GM21576 (cell line): ENCODE measurements at regions not wholly inside any gene's neighbourhood (a gene's known extent, or its start where the extent isn't known, plus 50 kb on each side); places are given as distances from the start of the nearest gene placed in this dataset.

Source experiments
- ATAC-seq: cut with Tn5 transposase; IDR thresholded peaks from one replicate; pipeline ENCODE4 v1.9.1; 2021; ENCODE audit warnings: mild to moderate bottlenecking, moderate library complexity; ENCODE audit not compliant: unreplicated experiment

DNA sequence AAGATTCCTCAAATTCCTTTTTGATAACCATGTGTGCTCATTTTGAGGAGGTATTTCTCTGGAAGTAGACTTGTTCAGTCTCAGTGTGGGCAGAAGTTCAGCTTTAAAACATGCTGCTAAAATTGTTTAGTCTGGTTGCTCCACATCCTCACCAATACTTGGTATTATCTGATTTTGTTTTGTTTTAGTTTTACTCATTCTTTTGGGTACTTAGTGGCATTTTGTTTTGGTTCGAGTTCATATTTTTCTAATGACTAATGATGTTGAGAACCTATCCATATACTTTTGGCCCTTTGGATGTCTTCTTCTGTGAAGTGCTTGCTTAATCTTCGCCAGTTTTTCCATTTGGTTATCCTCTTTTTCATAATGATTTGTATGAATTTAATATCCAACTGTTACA lies 694.2 kb upstream of the FZD8 start:
- no peak for ATAC-seq

GRCh38 chr10:36333446-36333845 lies 691.4 kb upstream of the FZD8 start:
- no peak for ATAC-seq

DNA sequence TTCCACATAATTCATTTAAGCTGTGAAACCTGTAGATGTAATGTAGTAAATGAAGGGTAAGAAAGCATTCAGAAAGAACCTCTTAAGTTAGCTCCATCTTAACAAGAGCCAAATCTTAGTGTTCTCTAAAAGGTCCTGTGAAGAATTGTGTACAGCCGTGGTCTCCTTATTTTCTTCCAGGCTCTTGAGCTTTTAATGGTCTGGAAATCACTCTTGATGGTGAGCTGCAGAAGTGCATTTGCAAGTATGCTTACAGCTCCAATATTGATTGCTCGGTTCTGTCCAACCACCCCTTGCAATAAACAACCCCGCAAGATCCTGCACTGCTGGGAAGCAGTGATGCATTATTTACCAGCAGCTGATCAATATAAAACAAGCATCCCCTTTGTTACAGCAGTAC lies 690.8 kb upstream of the FZD8 start:
- ATAC-seq: no peak

GRCh38 chr10:36331121-36331520 lies 689.0 kb upstream of the FZD8 start:
- no peak for ATAC-seq

DNA sequence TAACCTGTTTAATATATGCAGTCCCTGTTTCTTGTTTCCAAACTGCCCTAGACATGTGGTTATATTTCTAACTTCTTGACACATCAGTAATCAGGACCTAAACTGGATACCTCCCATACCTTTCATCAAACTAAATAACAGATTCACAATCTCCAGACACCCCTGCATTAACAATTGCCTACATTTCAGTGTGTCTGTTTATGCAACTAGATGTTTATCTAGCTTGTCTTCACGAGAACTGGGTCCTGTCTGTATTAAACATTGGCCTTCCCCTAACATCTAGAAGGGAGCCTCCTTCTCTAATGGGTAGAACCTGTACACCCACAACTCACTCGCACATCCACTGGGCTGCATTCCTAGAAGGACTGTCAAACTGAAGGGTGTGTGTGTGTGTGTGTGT lies 683.7 kb upstream of the FZD8 start:
- no peak for ATAC-seq

GRCh38 chr10:36324831-36325230 lies 682.7 kb upstream of the FZD8 start:
- no peak for ATAC-seq

GRCh38 chr10:36313142-36313541 lies 671.0 kb upstream of the FZD8 start:
- no peak for ATAC-seq

DNA sequence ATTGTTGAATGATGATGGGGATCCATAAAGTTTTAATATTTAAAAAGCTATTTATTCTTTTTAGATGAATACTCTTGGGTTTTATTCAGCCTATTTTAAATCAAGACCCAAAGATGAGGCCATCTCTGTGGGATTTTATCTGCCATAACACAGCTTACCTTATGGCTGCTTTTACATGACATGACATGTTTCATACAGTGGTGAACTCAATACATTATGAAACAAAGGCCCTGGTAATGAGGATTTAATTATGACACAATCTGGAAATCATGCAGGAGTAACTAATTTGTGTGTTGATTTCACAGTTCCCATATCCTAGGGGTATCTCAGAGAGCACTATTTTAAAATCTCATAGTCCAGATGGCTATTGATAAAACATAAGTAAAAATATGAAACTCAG lies 661.8 kb upstream of the FZD8 start:
- ATAC-seq: no peak

GRCh38 chr10:36302086-36302485 lies 660.0 kb upstream of the FZD8 start:
- no peak for ATAC-seq

GRCh38 chr10:36301539-36301938 lies 659.4 kb upstream of the FZD8 start:
- ATAC-seq: no peak

DNA sequence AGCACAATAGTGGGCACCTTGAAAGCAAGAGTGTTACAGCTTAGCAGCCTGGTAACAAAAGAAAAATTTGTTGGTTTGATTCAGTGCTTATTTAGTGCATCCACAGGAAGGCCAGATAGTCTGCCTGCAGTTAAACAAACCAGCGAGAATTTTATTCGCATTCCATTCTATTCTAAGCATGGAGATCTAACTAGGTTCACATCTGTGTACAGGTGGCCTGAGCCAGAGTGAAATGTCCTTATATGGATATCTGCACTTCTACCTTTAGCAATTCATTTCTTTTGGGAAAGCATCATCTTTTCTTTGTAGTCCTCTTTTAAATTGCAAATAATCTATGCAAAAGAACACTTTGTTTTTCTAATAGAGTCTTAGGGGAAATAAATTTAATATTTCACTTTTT lies 659.0 kb upstream of the FZD8 start:
- no peak for ATAC-seq

DNA sequence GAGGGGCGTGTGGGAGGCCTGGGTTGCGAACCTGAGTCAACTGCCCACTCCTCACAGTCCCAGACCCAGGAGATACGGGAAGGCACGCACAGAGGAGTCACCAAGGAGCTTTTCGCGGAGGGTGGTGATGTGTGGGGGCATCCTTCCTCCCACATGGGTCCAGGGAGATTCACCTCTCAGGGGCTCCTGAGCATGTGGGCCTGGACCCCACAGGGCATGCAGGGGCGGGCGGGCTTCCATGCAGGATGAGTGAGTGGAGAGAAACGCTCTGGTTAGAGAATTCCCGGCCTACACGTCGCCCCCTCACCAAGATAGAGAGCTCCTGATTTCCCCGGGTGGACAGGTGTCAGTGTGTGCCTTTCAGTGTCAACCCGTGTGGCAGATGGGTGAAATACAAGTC lies 641.7 kb upstream of the FZD8 start:
- ATAC-seq: no peak

- no peak for ATAC-seq
Measured at GRCh38 chr10:36281831-36282331, 639.8 kb upstream of the FZD8 start.

DNA sequence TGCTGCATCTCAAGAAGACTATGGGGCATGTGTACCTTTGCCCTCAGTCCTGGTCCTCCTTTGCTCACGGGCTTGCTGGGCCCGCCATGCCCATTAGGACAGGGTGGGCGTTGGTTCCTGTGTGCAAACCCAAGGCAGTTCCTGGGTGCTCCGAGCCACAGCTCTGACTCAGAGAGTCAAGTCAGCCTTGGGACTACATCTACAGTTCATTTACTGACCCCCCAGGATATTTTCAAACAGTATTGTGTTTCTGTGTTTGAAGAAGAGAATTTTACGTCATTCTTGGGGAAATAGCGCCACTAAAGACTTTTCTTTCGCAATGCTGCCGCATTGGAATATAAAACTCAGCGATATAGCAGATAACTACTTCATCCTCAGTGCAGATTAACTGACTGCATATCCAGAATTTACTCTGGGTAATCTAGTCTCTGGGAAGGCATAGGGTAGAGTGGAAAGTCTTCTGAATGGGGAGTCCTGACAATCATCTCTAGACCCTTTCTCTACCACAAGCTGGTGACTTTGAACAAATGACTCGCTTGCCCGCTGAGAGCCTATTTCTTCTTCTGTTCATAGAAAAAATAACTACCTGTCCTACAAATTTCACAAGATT lies 638.9 kb upstream of the FZD8 start:
- no peak for ATAC-seq

GRCh38 chr10:36280321-36280741 lies 638.2 kb upstream of the FZD8 start:
- no peak for ATAC-seq

- no peak for ATAC-seq
Measured at GRCh38 chr10:36278176-36278575, 636.1 kb upstream of the FZD8 start.

DNA sequence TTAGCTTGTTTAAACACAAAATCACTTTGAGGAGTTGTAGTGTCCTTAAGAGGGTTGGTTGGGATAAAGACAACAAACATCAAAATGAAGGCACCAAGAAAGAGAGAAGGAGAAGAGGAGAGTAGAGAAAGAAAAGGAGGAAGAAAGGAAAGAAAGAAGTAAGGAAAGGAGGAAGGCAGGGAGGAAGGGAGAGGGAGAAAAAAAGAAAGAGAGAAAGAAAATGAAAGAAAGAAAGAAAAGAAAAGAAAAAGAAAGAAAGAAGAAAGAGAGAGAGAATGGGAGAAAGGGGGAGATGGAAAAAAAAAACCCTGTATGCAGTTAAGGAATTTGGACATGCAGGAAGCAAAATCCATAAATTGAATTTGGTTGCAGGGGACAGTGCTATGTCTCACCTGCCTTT lies 635.4 kb upstream of the FZD8 start:
- no peak for ATAC-seq

GRCh38 chr10:36271627-36272340 lies 629.7 kb upstream of the FZD8 start:
- ATAC-seq: no peak

GRCh38 chr10:36269222-36269621 lies 627.1 kb upstream of the FZD8 start:
- no peak for ATAC-seq

DNA sequence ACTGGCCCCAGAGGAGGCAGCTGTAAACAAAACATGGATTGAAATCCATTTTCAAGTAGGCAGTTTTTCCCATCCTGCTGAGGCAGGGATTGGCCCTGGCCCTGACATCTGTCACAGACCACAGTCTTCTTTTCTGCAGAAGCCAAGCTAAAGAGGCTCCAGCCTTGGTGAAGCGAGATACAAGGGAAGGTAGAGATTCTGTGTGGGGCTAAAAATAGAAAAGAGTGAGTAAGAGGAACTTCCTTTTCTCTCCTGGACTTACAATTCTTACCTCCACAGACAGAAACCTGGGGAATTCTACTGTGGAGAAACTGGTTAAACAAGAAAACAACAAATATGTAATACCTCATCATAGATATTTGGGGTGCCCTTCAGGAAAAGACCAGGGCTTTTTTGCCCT lies 624.8 kb upstream of the FZD8 start:
- ATAC-seq: no peak

GRCh38 chr10:36265741-36266140 lies 623.6 kb upstream of the FZD8 start:
- no peak for ATAC-seq

DNA sequence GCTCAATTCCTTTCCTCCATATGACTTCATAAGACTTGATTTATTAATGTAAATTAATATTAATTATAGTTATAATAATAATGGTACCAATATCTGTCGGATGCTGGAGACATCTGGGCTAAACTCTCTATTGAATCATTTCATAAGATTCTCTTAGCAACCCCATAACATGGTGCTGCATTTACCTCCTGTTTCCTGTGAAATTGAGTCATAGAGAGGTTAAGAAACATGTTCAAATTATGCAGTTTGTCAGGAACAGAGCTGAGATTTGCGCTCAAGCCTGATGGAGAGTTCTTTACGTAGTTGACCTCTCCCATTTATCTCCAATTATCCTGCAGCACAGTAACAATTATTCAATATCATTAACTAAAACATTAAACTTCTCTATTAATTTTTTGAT lies 621.8 kb upstream of the FZD8 start:
- ATAC-seq: no peak

GRCh38 chr10:36256948-36257356 lies 614.9 kb upstream of the FZD8 start:
- no peak for ATAC-seq
